NCI-H1417 treated with DMSO at 0.1 percent for 48 hours (cell line): ENCODE measurements at regions not wholly inside any gene's neighbourhood (a gene's known extent, or its start where the extent isn't known, plus 50 kb on each side); places are given as distances from the start of the nearest gene placed in this dataset.
"Not testable (repeated sequence)": the region's sequence is repeated elsewhere in the genome, so short reads cannot be mapped to it uniquely, and the experiment has no call there.

Source experiments
- DNase-seq: peaks from one replicate; lab custom pipeline; 2025; lab: John Stamatoyannopoulos, UW

GRCh38 chr13:83730674-83731073 lies 151.6 kb downstream of the SLITRK1 start:
- DNase-seq, result no peak

- DNase-seq, result no peak
These were observed 159.8 kb downstream of the SLITRK1 start for GRCh38 chr13:83722443-83722842.

GRCh38 chr13:83716121-83716520 lies 166.2 kb downstream of the SLITRK1 start:
- no peak for DNase-seq

GRCh38 chr13:83714236-83714635 lies 168.0 kb downstream of the SLITRK1 start:
- DNase-seq, result no peak

GRCh38 chr13:83710133-83710515 lies 172.2 kb downstream of the SLITRK1 start:
- DNase-seq, result no peak

GRCh38 chr13:83709426-83710132 lies 172.7 kb downstream of the SLITRK1 start:
- DNase-seq, result no peak

GRCh38 chr13:83702021-83702420 lies 180.3 kb downstream of the SLITRK1 start:
- DNase-seq, result no peak

- no peak for DNase-seq
These were observed 189.5 kb downstream of the SLITRK1 start for GRCh38 chr13:83692800-83693199.

GRCh38 chr13:83691966-83692365 lies 190.3 kb downstream of the SLITRK1 start:
- no peak for DNase-seq

GRCh38 chr13:83681547-83681946 lies 200.7 kb downstream of the SLITRK1 start:
- no peak for DNase-seq

- DNase-seq, result no peak
These were observed 204.3 kb downstream of the SLITRK1 start for GRCh38 chr13:83677985-83678384.

GRCh38 chr13:83672612-83673011 lies 209.7 kb downstream of the SLITRK1 start:
- DNase-seq, result no peak

GRCh38 chr13:83667606-83668005 lies 214.7 kb downstream of the SLITRK1 start:
- no peak for DNase-seq

- no peak for DNase-seq
These were observed 216.1 kb downstream of the SLITRK1 start for GRCh38 chr13:83666141-83666540.

GRCh38 chr13:83657281-83657680 lies 225.0 kb downstream of the SLITRK1 start:
- DNase-seq, result no peak

- DNase-seq, result not testable (repeated sequence)
These were observed 239.7 kb downstream of the SLITRK1 start for GRCh38 chr13:83642617-83643016.

GRCh38 chr13:83634601-83635000 lies 247.7 kb downstream of the SLITRK1 start:
- DNase-seq, result no peak

GRCh38 chr13:83633746-83634145 lies 248.5 kb downstream of the SLITRK1 start:
- no peak for DNase-seq

- no peak for DNase-seq
These were observed 259.9 kb downstream of the SLITRK1 start for GRCh38 chr13:83622422-83622784.

- no peak for DNase-seq
These were observed 260.4 kb downstream of the SLITRK1 start for GRCh38 chr13:83621765-83622421.

GRCh38 chr13:83620530-83621220 lies 261.6 kb downstream of the SLITRK1 start:
- no peak for DNase-seq

GRCh38 chr13:83618966-83619365 lies 263.3 kb downstream of the SLITRK1 start:
- no peak for DNase-seq

GRCh38 chr13:83613524-83613923 lies 268.8 kb downstream of the SLITRK1 start:
- DNase-seq, result no peak
